Heart right ventricle (tissue), 16 donors: ENCODE measurements at regions not wholly inside any gene's neighbourhood (a gene's known extent, or its start where the extent isn't known, plus 50 kb on each side); places are given as distances from the start of the nearest gene placed in this dataset.
A peak's percentile ranks its signal among the peaks of the same experiment; 100 is the strongest.

Experiments
- ATAC-seq, 8 donors: fragments of 200-7000 bp; cut with Tn5 transposase; one replicate each; pipeline ENCODE4 v1.9.1; 2020; ENCODE audit warnings: mild to moderate bottlenecking in 8 of 8, moderate library complexity in 8 of 8, moderate number of reproducible peaks in 1 of 8
- DNase-seq, 2 donors: peaks; one replicate each; pipeline ENCODE4 v3.0.0-alpha.2; 2020
- H3K27ac ChIP-seq, 10 donors: fragments of 200-600 bp; sonication (generic) in 2 of 10; one replicate each; pipeline versions ENCODE4 v1.5.0 to v1.8.0; 2020 to 2022; ENCODE audit warnings: mild to moderate bottlenecking in 3 of 10
- H3K27me3 ChIP-seq, 7 donors: fragments of 200-600 bp; one replicate each; pipeline ENCODE4 v1.8.0; 2021 to 2022; ENCODE audit warnings: mild to moderate bottlenecking in 2 of 7
- H3K36me3 ChIP-seq, 9 donors: fragments of 200-600 bp; sonication (generic) in 1 of 9; one replicate each; pipeline versions ENCODE4 v1.5.0 to v1.8.0; 2020 to 2022; ENCODE audit warnings: mild to moderate bottlenecking in 2 of 9
- H3K4me1 ChIP-seq, 9 donors: fragments of 200-600 bp; sonication (generic) in 1 of 9; one replicate each; pipeline versions ENCODE4 v1.5.0 to v1.8.0; 2020 to 2022; ENCODE audit warnings: mild to moderate bottlenecking in 4 of 9
- H3K4me3 ChIP-seq, 10 donors: fragments of 200-600 bp; sonication (generic) in 2 of 10; one replicate each; pipeline versions ENCODE4 v1.5.0 to v1.8.0; 2020 to 2022; ENCODE audit warnings: mild to moderate bottlenecking in 7 of 10, moderate library complexity in 2 of 10
- H3K9me3 ChIP-seq, 11 donors: fragments of 200-600 bp in 10 of 11; sonication (generic) in 2 of 11; one replicate each; pipeline versions ENCODE4 v1.5.0 to v1.8.0; 2013 to 2022; ENCODE audit warnings: mild to moderate bottlenecking in 2 of 11, control low read depth in 1 of 11, moderate library complexity in 1 of 11
- WGBS, 2 donors: extraction: QIAGEN DNeasy Blood & Tissue Kit; methylation state at CpG; one replicate each; pipeline ENCODE4 v1.1.7; 2013; ENCODE audit warnings: inconsistent platforms in 1 of 2; 5-methylcytosine and 5-hydroxymethylcytosine counted together
- intact Hi-C, 10 donors: fragments of 100-400 bp; cut with DNase I; formaldehyde crosslinking; loops; one replicate each; pipeline versions ENCODE4 v1.11.1 to v1.14.2; 2022
- TF ChIP-seq, protein P1 (sequence below), 9 donors: fragments of 200-600 bp; sonication (generic) in 2 of 9; IDR thresholded peaks; one replicate each; pipeline versions ENCODE4 v1.5.0 to v1.8.0; 2021 to 2022; ENCODE audit warnings: antibody characterized with exemption in 9 of 9, mild to moderate bottlenecking in 5 of 9, moderate library complexity in 1 of 9
- donor health status: Arrhythmogenic right ventricular cardiomyopathy.
- donor health status: ischemic (EF 13 %, LVEDD 7.1; RV severe dilation, severe dysfunction).
- donor health status: healthy with polysubstance abuse.
- donor health status: DM: no; HTN: yes; CAD: no.
- donor health status: DM: no; HTN: no; CAD: no.
- donor health status: ischemic (EF 25% LVEDD 6.9; RV normal size, moderate dysfunction).
- donor health status: ischemic (EF 25% LVEDD 5.7; RV mildly dilated, moderate dysfunction).
- donor health status: healthy.
- donor health status: DM: yes; HTN: yes; CAD: no.
- donor health status: Ischemic cardiomyopathy.
- donor health status: ischemic (EF 35%, LVEDD 5.7; RV mildly dilated, moderate dysfunction).
- donor health status: nonischemic (EF 11% LVEDD 7.7; RV severe dilation, severe dysfunction).
- donor health status: DM: yes; HTN: yes; CAD: no.
- donor health status: PGD.
- donor health status: ischemic (EF 29% LVEDD 5.4; RV normal size, mild dysfunction).
- donor health status: nonischemic (EF 23%, LVEDD 6.1; RV moderate dilation, normal function).

DNA sequence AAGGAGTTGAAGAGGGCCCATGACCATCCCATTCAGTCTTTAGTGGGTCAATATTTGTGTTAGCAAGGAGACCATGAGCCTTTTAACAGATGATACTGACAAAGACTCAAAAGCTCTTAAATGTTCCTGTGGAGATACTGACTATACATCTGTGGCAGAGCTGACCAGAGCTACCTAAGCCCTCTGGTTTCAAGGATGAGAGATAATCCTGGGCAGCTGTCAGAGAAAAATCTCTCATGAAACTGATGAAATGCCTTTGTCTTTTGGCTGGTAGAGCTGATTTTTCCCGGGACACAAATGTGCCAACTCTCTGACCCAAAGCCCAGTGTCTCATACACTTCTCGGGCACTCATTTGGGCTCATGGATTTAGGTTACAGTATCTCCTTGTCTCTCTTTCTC is 100.9 kb downstream of the XCL2 start:
- 90 to 96% methylated on average over 2 of the region's 2 CpGs for WGBS, 2 donors
- no peak overlapping the region for H3K4me3 ChIP-seq
- peaks cover 0 to 15% (median 4%) of the 10 kb centered on the region in 9 donors for H3K4me1 ChIP-seq
- no peak overlapping the region for H3K27ac ChIP-seq
- no peaks in the 10 kb centered on the region for H3K27me3 ChIP-seq
- H3K36me3 ChIP-seq = no peaks in the 10 kb centered on the region
- TF ChIP-seq, protein P1, sequence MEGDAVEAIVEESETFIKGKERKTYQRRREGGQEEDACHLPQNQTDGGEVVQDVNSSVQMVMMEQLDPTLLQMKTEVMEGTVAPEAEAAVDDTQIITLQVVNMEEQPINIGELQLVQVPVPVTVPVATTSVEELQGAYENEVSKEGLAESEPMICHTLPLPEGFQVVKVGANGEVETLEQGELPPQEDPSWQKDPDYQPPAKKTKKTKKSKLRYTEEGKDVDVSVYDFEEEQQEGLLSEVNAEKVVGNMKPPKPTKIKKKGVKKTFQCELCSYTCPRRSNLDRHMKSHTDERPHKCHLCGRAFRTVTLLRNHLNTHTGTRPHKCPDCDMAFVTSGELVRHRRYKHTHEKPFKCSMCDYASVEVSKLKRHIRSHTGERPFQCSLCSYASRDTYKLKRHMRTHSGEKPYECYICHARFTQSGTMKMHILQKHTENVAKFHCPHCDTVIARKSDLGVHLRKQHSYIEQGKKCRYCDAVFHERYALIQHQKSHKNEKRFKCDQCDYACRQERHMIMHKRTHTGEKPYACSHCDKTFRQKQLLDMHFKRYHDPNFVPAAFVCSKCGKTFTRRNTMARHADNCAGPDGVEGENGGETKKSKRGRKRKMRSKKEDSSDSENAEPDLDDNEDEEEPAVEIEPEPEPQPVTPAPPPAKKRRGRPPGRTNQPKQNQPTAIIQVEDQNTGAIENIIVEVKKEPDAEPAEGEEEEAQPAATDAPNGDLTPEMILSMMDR (IDR thresholded peaks at IDR 0.05) = no peak
- intact Hi-C loops = loop anchor here in 4 of 10 donors (10.0 kb wide), 2 partner anchors 122 to 902 kb away; no protein-coding TSS in a partner anchor
- no peaks in the 10 kb centered on the region for H3K9me3 ChIP-seq
- no peak for ATAC-seq
- DNase-seq = no peak

DNA sequence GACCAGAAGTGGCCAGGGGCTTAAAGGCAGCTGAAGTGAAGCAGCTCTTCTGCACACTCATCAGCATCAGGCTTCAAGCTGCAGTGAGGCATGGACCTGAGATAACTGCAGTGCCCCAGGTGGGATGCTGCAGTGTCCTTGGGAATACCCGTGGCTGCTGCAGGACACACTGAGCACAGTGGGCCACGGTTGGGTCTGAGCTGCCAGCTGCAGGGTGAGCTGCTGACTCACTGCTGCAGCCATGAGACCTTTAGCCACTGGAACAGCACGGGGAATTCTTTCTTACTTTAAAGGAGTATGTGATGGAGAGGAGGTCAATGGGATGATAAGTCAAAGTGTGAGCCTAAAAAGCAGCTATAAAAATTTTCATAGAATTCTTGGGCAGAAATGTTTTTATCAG is 102.1 kb downstream of the XCL2 start:
- TF ChIP-seq, protein P1 (IDR thresholded peaks at IDR 0.05) = no peak
- no peak overlapping the region for H3K27ac ChIP-seq
- H3K9me3 ChIP-seq = no peaks in the 10 kb centered on the region
- WGBS, 2 donors = 54 to 68% methylated on average over 3 of the region's 3 CpGs
- peaks cover 0 to 15% (median 4%) of the 10 kb centered on the region in 9 donors for H3K4me1 ChIP-seq
- DNase-seq (no peak), ATAC-seq (no peak)
- intact Hi-C loops = loop anchor here in 5 of 10 donors (2.0 to 10.0 kb wide), 3 partner anchors 123 to 903 kb away; no protein-coding TSS in a partner anchor
- H3K27me3 ChIP-seq = no peaks in the 10 kb centered on the region
- no peak overlapping the region for H3K4me3 ChIP-seq
- no peaks in the 10 kb centered on the region for H3K36me3 ChIP-seq

DNA sequence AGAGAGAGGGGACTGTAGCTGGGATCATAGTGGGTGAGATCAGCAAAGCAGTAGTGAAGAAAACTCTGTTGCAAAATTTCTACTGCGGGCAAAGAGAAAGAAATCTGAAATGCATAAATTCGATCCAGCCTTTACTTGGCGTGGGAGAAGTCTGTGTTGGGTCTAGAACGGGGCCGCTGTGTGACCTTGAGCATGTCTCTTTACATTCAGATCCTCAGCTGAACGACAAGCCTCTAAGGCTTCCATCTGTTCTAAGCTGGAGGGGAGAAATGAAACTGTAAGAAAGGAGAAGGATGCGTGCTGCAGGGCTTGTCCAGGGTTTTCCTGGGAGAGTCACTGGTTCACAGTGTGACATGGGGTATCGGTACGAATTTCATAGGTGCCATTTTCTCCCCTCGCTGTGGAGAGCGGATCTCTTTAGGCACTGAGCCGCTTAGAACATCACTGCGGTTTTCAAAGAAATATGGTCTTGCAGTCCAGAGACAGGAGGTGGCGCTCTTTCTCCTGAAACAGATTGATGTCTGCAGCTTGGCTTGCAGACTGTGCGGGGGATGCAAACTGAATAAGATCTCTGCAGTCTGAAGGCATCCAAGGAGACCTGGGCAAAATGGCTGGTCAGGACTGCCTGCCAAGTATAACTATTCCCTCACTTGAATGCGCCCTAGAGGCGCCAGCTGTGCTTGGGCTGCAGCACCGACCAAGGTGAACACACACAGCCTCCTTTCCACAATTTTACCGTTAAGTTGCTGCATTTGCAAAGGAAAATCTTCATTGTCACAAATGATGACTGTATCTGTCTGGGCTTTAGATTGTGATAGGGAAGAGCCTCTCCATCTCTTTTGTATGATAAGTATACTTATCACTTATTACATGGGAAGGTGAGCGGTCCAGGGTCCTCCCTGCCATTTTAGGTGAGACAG is 104.1 kb downstream of the XCL2 start:
- TF ChIP-seq, protein P1 (IDR thresholded peaks at IDR 0.05) = peak; percentile 36 to 85 (median 78)
- intact Hi-C loops = loop anchor here (2.0 to 10.0 kb wide), 12 partner anchors 95 to 909 kb away; partner anchors contain the start of gene XCL1 (in 3 of the 10)
- ATAC-seq = peak; percentile 80 to 92 (median 90)
- H3K9me3 ChIP-seq = no peaks in the 10 kb centered on the region
- peaks cover 0 to 13% (median 4%) of the 10 kb centered on the region in 9 donors for H3K4me1 ChIP-seq
- peak overlapping the region in 1 of 10 donors; percentile 54 for H3K27ac ChIP-seq
- 27 to 29% methylated on average over 20 of the region's 20 CpGs for WGBS, 2 donors
- H3K36me3 ChIP-seq = no peaks in the 10 kb centered on the region
- peak overlapping the region in 8 of 10 donors; percentile 5 to 38 (median 28) for H3K4me3 ChIP-seq
- no peaks in the 10 kb centered on the region for H3K27me3 ChIP-seq
- peak; percentile 27 to 79 for DNase-seq

DNA sequence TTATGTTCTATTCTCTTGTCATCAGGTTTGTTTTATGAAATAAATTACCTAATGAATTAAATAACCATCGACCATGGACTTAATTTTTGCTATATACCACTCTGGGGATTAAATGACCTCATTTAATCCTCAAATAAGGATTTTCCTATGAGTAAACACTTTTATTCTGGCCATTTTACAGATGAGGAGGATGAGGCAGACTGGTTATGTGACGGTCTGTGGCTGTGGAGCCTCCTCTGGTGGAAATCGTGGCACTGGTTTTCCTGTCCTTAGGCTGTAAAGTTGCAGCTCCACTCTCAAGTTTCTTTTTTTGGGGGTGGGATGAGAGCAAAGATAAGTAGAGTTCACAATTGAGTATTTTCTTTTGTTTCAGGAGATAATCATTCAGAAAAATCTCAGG is 105.2 kb downstream of the XCL2 start:
- Histone ChIP-seq H3K27me3 (no peaks in the 10 kb centered on the region), H3K4me3 (no peak overlapping the region), H3K27ac (no peak overlapping the region), H3K4me1 (peaks cover 0 to 13% (median 4%) of the 10 kb centered on the region in 9 donors), H3K36me3 (no peaks in the 10 kb centered on the region), H3K9me3 (no peaks in the 10 kb centered on the region)
- no peak for ATAC-seq
- no peak for DNase-seq
- TF ChIP-seq, protein P1 (IDR thresholded peaks at IDR 0.05) = no peak
- intact Hi-C loops = loop anchor here in 9 of 10 donors (2.0 to 10.0 kb wide), 11 partner anchors 94 to 910 kb away; partner anchors contain the start of gene XCL1 (in 3 of the 9)
- WGBS, 2 donors = 55 to 73% methylated on average over 3 of the region's 3 CpGs
